ENCODE measurements at regions not wholly inside any gene's neighbourhood (a gene's known extent, or its start where the extent isn't known, plus 50 kb on each side); places are given as distances from the start of the nearest gene placed in this dataset.

- Histone ChIP-seq H2AFZ (ENCODE audit: low read length) (no peak overlapping the region), H3K9ac (ENCODE audit: low read depth, low read length, poor library complexity, severe bottlenecking) (no peak overlapping the region), H3K36me3 (ENCODE audit: insufficient read depth, low read length) (no peaks in the 10 kb centered on the region), H3K9me3 (ENCODE audit: insufficient read depth, low read depth, low read length) (no peaks in the 10 kb centered on the region), H3K4me3 (ENCODE audit: low read length, poor library complexity, severe bottlenecking) (no peak overlapping the region), H3K4me1 (ENCODE audit: insufficient read depth, low read length, poor library complexity, severe bottlenecking) (peaks cover 24% of the 10 kb centered on the region), H3F3A (ENCODE audit: low read depth) (0 out of 2 replicates have a peak, but pooled peaks cover 3% of the 10 kb centered on the region), H3K27me3 (ENCODE audit: insufficient read depth, low read length, poor library complexity, severe bottlenecking) (no peaks in the 10 kb centered on the region), H3K79me2 (ENCODE audit: insufficient read depth, low read length) (no peaks in the 10 kb centered on the region), H3K4me2 (ENCODE audit: low read depth, low read length, poor library complexity, severe bottlenecking) (no peak overlapping the region), H4K20me1 (ENCODE audit: insufficient read depth, low read length, poor library complexity, severe bottlenecking) (no peaks in the 10 kb centered on the region), H3K9me2 (replicated peaks; ENCODE audit: low read depth, low read length) (no peaks in the 10 kb centered on the region)
- no peak for TF ChIP-seq CTCF (conservative IDR thresholded peaks at IDR 0.05; ENCODE audit: low read length)
- TF ChIP-seq EZH2phosphoT487 (IDR thresholded peaks at IDR 0.05; ENCODE audit: borderline replicate concordance), result no peak
Observed at GRCh38 chr2:136055929-136056688, 61.8 kb downstream of the CXCR4 start.

DNA sequence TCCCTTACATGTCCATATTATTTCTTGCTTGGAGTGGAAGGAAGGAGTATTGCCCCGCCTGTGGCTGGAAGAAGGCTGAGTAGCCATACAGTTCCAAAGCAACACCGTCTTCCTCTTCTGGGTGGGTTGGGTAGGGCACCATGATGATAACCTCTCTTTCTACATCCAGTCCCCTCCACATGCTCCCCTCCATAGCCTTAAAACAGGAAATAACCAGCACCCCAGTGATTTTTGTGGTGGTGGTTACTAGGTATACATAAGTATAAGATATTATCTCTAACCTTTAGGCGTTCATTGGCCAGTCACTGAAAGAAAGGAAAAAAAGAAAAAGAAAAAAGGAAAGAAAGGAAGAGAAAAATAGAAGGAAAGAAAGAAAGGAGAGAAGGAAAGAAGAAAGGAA is 63.1 kb downstream of the CXCR4 start:
- Histone ChIP-seq H4K20me1 (ENCODE audit: insufficient read depth, low read length, poor library complexity, severe bottlenecking) (no peaks in the 10 kb centered on the region), H3K4me3 (ENCODE audit: low read length, poor library complexity, severe bottlenecking) (no peak overlapping the region), H2AFZ (ENCODE audit: low read length) (no peak overlapping the region), H3K79me2 (ENCODE audit: insufficient read depth, low read length) (no peaks in the 10 kb centered on the region), H3K4me2 (ENCODE audit: low read depth, low read length, poor library complexity, severe bottlenecking) (no peak overlapping the region), H3K9ac (ENCODE audit: low read depth, low read length, poor library complexity, severe bottlenecking) (no peak overlapping the region), H3K27me3 (ENCODE audit: insufficient read depth, low read length, poor library complexity, severe bottlenecking) (no peaks in the 10 kb centered on the region), H3K4me1 (ENCODE audit: insufficient read depth, low read length, poor library complexity, severe bottlenecking) (peaks cover 24% of the 10 kb centered on the region), H3K9me2 (replicated peaks; ENCODE audit: low read depth, low read length) (no peaks in the 10 kb centered on the region), H3K36me3 (ENCODE audit: insufficient read depth, low read length) (no peaks in the 10 kb centered on the region), H3F3A (ENCODE audit: low read depth) (0 out of 2 replicates have a peak, but pooled peaks cover 3% of the 10 kb centered on the region), H3K9me3 (ENCODE audit: insufficient read depth, low read depth, low read length) (no peaks in the 10 kb centered on the region)
- TF ChIP-seq EZH2phosphoT487 (IDR thresholded peaks at IDR 0.05; ENCODE audit: borderline replicate concordance), result no peak
- TF ChIP-seq CTCF (conservative IDR thresholded peaks at IDR 0.05; ENCODE audit: low read length), result no peak

GRCh38 chr2:136052369-136053362 is 65.3 kb downstream of the CXCR4 start:
- peaks cover 34% of the 10 kb centered on the region for H3K4me1 ChIP-seq (ENCODE audit: insufficient read depth, low read length, poor library complexity, severe bottlenecking)
- TF ChIP-seq CTCF (conservative IDR thresholded peaks at IDR 0.05; ENCODE audit: low read length), result no peak
- no peak for TF ChIP-seq EZH2phosphoT487 (IDR thresholded peaks at IDR 0.05; ENCODE audit: borderline replicate concordance)
- no peaks in the 10 kb centered on the region for H4K20me1 ChIP-seq (ENCODE audit: insufficient read depth, low read length, poor library complexity, severe bottlenecking)
- H3K9ac ChIP-seq (ENCODE audit: low read depth, low read length, poor library complexity, severe bottlenecking), result no peak overlapping the region
- no peak overlapping the region for H3K4me3 ChIP-seq (ENCODE audit: low read length, poor library complexity, severe bottlenecking)
- no peaks in the 10 kb centered on the region for H3K79me2 ChIP-seq (ENCODE audit: insufficient read depth, low read length)
- no peak overlapping the region for H2AFZ ChIP-seq (ENCODE audit: low read length)
- no peaks in the 10 kb centered on the region for H3K27me3 ChIP-seq (ENCODE audit: insufficient read depth, low read length, poor library complexity, severe bottlenecking)
- H3K9me2 ChIP-seq (replicated peaks; ENCODE audit: low read depth, low read length), result no peaks in the 10 kb centered on the region
- no peak overlapping the region for H3K4me2 ChIP-seq (ENCODE audit: low read depth, low read length, poor library complexity, severe bottlenecking)
- H3F3A ChIP-seq (ENCODE audit: low read depth), result 0 out of 2 replicates have a peak, but pooled peaks cover 3% of the 10 kb centered on the region
- H3K9me3 ChIP-seq (ENCODE audit: insufficient read depth, low read depth, low read length), result no peaks in the 10 kb centered on the region
- no peaks in the 10 kb centered on the region for H3K36me3 ChIP-seq (ENCODE audit: insufficient read depth, low read length)
